Stimulated activated naive CD4-positive, alpha-beta T cell treated with Interleukin-2 at 50 U/mL for 16 hours (primary cell): ENCODE measurements at regions not wholly inside any gene's neighbourhood (a gene's known extent, or its start where the extent isn't known, plus 50 kb on each side); places are given as distances from the start of the nearest gene placed in this dataset.

Experiments used
- DNase-seq: peaks from one replicate; lab custom pipeline; 2025; lab: John Stamatoyannopoulos, UW

GRCh38 chr13:90402613-90403012 is 944.9 kb upstream of the MIR17HG start:
- DNase-seq = no peak

- no peak for DNase-seq
Observed at GRCh38 chr13:90403330-90404082, 944.0 kb upstream of the MIR17HG start.

- DNase-seq = no peak
Observed at GRCh38 chr13:90405301-90405700, 942.2 kb upstream of the MIR17HG start.

GRCh38 chr13:90412980-90413379 is 934.5 kb upstream of the MIR17HG start:
- DNase-seq = no peak

- no peak for DNase-seq
Observed at GRCh38 chr13:90413548-90413947, 933.9 kb upstream of the MIR17HG start.

GRCh38 chr13:90414691-90415596 is 932.5 kb upstream of the MIR17HG start:
- no peak for DNase-seq

GRCh38 chr13:90415902-90416301 is 931.6 kb upstream of the MIR17HG start:
- no peak for DNase-seq

GRCh38 chr13:90416519-90416918 is 931.0 kb upstream of the MIR17HG start:
- DNase-seq = no peak

- DNase-seq = no peak
Observed at GRCh38 chr13:90416938-90417337, 930.5 kb upstream of the MIR17HG start.

GRCh38 chr13:90420683-90421082 is 926.8 kb upstream of the MIR17HG start:
- DNase-seq = no peak

- no peak for DNase-seq
Observed at GRCh38 chr13:90427322-90428272, 919.9 kb upstream of the MIR17HG start.

- DNase-seq = no peak
Observed at GRCh38 chr13:90428522-90429210, 918.8 kb upstream of the MIR17HG start.

- DNase-seq = no peak
Observed at GRCh38 chr13:90430127-90430526, 917.4 kb upstream of the MIR17HG start.

- no peak for DNase-seq
Observed at GRCh38 chr13:90436697-90437096, 910.8 kb upstream of the MIR17HG start.

- no peak for DNase-seq
Observed at GRCh38 chr13:90438576-90438975, 908.9 kb upstream of the MIR17HG start.

GRCh38 chr13:90443268-90443667 is 904.2 kb upstream of the MIR17HG start:
- no peak for DNase-seq

GRCh38 chr13:90444232-90444631 is 903.3 kb upstream of the MIR17HG start:
- no peak for DNase-seq

GRCh38 chr13:90445179-90445578 is 902.3 kb upstream of the MIR17HG start:
- DNase-seq = no peak

GRCh38 chr13:90447034-90447733 is 900.3 kb upstream of the MIR17HG start:
- no peak for DNase-seq

GRCh38 chr13:90447734-90448101 is 899.8 kb upstream of the MIR17HG start:
- no peak for DNase-seq
